GM06990 (cell line): ENCODE measurements at regions not wholly inside any gene's neighbourhood (a gene's known extent, or its start where the extent isn't known, plus 50 kb on each side); places are given as distances from the start of the nearest gene placed in this dataset.

Source experiments
- DNase-seq: peaks from one replicate; pipeline ENCODE4 v3.0.0-alpha.2; 2011; ENCODE audit not compliant: insufficient read length; ENCODE audit errors: extremely low read depth
- H3K27me3 ChIP-seq: replicated peaks from 2 replicates; pipeline ENCODE4 v1.6.0; 2011; ENCODE audit warnings: low read length; ENCODE audit not compliant: control insufficient read depth, insufficient read depth
- H3K36me3 ChIP-seq: 2 replicates; pipeline ENCODE4 v1.5.1; 2011; ENCODE audit warnings: low read length; ENCODE audit not compliant: control insufficient read depth, insufficient read depth
- H3K4me3 ChIP-seq: replicated peaks from 2 replicates; pipeline ENCODE4 v1.5.1; 2011; ENCODE audit warnings: low read depth, mild to moderate bottlenecking, control low read depth, low read length
- CTCF ChIP-seq: IDR thresholded peaks from 2 replicates; pipeline ENCODE4 v1.5.1; 2011; ENCODE audit warnings: low read length, control low read depth, mild to moderate bottlenecking, inconsistent platforms; ENCODE audit not compliant: insufficient read depth, poor library complexity, severe bottlenecking

- Histone ChIP-seq H3K27me3 (no peaks in the 10 kb centered on the region), H3K4me3 (no peak overlapping the region), H3K36me3 (no peaks in the 10 kb centered on the region)
- DNase-seq, result no peak
- TF ChIP-seq CTCF, result no peak
Observed at GRCh38 chr21:16589006-16589898, 859.5 kb downstream of the USP25 start.

- TF ChIP-seq CTCF, result no peak
Observed at GRCh38 chr21:16590186-16590585, 860.4 kb downstream of the USP25 start.

GRCh38 chr21:16590641-16591292, 861.0 kb downstream of the USP25 start:
- TF ChIP-seq CTCF, result no peak
- H3K27me3 ChIP-seq, result no peaks in the 10 kb centered on the region
- no peak for DNase-seq
- no peak overlapping the region for H3K4me3 ChIP-seq
- H3K36me3 ChIP-seq, result no peaks in the 10 kb centered on the region

More at GRCh38 chr21:16590186-16590585, 860.4 kb downstream of the USP25 start:
- Histone ChIP-seq H3K27me3 (no peaks in the 10 kb centered on the region), H3K36me3 (no peaks in the 10 kb centered on the region), H3K4me3 (no peak overlapping the region)
- no peak for DNase-seq

GRCh38 chr21:16592381-16592780, 862.6 kb downstream of the USP25 start:
- Histone ChIP-seq H3K4me3 (no peak overlapping the region), H3K36me3 (no peaks in the 10 kb centered on the region), H3K27me3 (no peaks in the 10 kb centered on the region)
- no peak for TF ChIP-seq CTCF
- no peak for DNase-seq

- H3K27me3 ChIP-seq, result no peaks in the 10 kb centered on the region
- no peak for DNase-seq
- no peak overlapping the region for H3K4me3 ChIP-seq
- no peak for TF ChIP-seq CTCF
- no peaks in the 10 kb centered on the region for H3K36me3 ChIP-seq
Observed at GRCh38 chr21:16594191-16594590, 864.4 kb downstream of the USP25 start.
